B cell (primary cell): ENCODE measurements at regions not wholly inside any gene's neighbourhood (a gene's known extent, or its start where the extent isn't known, plus 50 kb on each side); places are given as distances from the start of the nearest gene placed in this dataset.

Source experiments
- CTCF ChIP-seq: fragments of 200-600 bp; IDR thresholded peaks from one replicate; pipeline ENCODE4 v1.8.0; 2022; ENCODE audit warnings: antibody characterized with exemption, mild to moderate bottlenecking
- EZH2 ChIP-seq: IDR thresholded peaks from 2 replicates; pipeline ENCODE4 v1.6.1; 2012; ENCODE audit warnings: borderline replicate concordance, low read depth, mild to moderate bottlenecking, moderate library complexity, low read length; ENCODE audit not compliant: insufficient read depth, poor library complexity, severe bottlenecking

GRCh38 chr4:162865102-162865501, 301.6 kb downstream of the NAF1 start:
- TF ChIP-seq CTCF = no peak
- TF ChIP-seq EZH2 = no peak
